ENCODE measurements at regions not wholly inside any gene's neighbourhood (a gene's known extent, or its start where the extent isn't known, plus 50 kb on each side); places are given as distances from the start of the nearest gene placed in this dataset.
"Not testable (repeated sequence)": the region's sequence is repeated elsewhere in the genome, so short reads cannot be mapped to it uniquely, and the experiment has no call there.

DNA sequence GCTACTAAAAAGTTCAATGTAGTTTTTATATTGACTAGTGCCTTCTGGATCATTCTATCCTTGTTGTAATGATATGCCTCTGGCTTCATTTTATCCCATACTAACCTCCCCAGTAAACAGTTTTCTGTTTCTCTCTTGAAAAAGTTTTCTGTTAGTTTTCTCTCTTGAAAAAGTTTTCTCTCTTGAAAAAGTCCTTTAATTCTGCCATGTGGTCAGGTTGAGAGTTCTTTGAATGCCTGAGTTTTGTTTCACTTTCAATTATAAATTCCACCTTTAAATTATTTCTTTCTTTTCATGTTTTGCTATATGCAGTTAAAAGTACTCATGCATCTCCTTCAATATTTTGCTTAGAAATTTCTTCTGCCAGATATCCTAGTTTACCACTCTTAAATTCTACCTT is 1139.6 kb downstream of the STPG2 start:
- no peak for DNase-seq

DNA sequence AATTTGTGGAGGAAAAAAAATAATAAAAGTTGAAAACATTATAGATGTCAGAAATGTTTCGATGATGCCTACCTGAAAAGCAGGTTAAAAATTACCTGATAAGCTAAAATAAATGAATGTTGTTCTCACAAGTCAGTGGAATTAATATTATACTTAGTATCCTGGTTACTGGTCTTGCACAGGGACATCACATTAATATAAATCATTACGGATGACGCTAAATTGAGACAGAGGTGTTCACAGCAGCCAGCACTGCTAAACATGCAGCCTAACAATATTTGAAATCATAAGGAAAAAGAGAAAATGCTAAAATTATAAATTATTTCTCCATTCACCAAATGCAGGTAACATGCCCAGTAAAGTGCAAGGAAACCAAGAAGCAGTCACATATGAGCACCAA is 1130.0 kb downstream of the STPG2 start:
- no peak for DNase-seq

DNA sequence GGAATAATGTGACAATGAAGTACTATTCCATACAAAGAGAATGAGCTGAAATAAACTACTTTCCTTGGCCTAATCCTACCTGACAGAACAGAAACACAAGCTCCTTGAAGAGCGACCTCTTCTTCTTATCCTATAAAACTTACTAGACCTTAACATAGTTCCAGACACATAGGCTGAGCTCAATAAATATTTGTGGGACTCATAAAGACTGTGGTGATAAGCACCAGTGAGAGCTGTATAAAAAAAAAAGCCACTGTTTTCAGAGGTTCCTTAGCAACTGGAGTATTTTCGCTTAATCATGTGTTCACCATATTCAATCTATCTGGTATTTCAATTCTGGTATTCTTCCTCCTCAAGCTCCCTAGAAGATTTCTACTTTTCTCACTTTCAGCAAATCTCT is 1129.6 kb downstream of the STPG2 start:
- no peak for DNase-seq

DNA sequence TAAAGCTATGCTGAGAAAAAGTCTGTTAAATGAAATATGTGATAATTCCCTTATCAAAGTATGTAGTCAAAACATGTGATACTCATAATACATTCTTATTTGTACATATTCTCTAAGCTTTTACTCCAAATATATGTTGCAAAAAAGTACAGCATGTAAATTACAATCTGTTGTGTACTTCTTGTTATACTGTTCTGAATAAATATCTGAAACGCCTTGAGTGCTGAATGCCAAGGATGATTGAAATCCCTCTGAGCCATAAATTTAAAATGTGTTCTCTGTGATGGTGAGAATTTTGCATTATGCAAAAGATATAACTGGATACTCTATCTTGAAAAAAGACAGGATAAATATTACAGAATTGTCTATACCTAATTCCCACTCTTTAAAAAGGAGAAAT is 1128.0 kb downstream of the STPG2 start:
- DNase-seq = no peak

DNA sequence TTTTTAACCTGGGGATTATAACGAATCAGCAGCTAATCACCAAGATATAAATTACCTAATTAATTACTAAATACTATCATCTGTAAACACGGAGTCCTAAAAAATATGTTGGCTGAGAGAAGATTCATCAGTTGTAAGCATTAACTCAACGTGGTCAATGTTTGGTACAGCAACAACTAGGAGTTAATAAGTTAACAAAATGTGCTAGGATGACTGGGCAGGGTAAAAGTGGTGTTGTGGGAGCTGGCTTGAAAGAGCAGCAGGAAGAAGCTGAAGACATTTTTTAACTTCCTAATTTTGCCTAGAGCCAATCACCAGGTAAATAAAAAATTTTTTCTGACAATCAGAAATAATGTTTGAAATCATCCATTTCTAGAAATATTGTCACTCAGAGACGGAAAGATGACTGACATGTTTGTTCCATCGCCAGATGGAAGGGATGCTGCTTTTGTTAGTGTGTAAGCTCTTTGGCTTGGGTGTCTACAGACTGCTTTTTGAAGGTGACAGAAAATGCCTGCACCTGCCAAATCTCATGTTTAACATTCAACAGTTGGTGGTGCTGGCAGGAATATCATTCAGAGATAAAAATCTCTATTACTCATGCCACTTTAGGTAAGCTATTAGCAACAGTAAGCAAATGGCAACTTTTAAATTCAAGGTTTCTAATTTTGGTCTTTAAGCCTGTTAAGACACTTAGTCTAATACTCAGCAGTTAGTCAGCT is 1126.9 kb downstream of the STPG2 start:
- DNase-seq = no peak

DNA sequence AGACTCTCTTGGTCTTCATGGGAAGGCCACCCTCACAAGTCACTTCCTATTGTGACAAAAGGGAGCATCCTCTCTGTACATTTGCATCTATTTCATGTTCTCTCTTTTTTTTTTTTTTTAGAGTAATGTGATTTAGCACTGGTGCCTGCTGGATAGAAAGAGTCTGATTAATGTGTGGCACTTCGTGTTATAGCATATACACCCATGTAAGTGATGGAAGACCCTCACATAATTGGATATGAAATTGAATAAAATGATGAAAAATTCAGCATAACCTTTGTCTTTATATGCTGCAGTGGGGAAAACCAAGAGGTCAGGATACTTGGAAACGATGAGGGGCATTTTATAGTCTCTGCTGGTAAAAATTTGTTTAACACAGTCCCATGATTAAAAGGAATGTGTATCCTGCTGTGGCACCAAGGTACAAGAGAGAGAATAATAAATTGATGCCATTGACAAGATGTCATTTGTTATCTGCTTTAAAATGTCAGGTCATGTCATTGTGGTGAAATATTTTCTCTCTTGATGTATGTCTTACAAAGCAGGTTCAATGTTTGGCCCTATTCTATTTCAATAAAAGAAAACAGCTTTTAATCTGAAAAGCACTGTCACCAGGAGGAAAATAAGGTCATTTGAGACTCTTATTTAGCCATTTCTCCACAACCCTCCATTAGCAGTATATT is 1115.4 kb downstream of the STPG2 start:
- no peak for DNase-seq

DNA sequence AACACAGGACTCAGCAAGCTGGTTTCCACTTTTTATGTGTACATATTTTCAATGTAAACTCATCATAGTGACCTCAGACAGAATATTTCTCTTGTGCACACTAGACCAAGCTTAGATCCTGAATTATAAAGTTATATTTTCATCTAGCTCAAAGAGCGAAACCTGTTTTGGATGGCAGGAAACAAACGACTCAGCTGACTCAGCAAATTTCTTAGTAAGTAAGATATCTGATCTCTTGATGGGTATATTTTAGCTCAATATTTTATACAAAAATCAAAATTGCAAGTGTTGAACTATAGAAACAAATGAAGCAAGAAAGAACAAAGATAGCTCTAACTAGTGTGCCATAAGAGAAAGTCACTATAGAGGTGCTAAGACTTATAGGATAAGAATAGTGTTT is 1114.5 kb downstream of the STPG2 start:
- no peak for DNase-seq

DNA sequence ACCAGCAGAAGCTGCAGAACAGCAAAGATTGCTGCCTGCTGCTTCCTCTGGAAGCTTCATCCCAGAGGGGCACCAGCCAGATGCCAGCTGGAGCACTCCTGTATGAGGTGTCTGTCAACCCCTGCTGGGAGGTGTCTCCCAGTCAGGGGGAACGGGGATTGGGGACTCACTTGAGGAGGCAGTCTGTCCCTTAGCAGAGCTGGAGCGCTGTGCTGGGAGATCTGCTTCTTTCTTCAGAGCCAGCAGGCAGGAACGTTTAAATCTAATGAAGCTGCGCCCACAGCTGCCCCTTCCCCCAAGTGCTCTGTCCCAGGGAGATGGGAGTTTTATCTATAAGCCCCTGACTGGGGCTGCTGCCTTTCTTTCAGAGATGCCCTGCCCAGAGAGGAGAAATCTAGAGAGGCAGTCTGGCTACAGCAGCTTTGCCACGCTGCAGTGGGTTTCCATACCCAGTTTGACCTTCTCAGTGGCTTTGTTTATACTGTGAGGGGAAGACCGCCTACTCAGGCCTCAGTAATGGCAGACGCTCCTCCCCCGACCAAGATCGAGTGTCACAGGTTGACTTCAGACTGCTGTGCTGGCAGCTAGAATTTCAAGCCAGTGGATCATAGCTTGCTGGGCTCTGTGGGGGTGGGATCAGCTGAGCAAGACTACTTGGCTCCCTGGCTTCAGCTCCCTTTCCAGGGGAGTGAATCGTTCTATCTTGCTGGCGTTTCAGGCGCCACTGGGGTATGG is 1105.7 kb downstream of the STPG2 start:
- DNase-seq = not testable (repeated sequence)

DNA sequence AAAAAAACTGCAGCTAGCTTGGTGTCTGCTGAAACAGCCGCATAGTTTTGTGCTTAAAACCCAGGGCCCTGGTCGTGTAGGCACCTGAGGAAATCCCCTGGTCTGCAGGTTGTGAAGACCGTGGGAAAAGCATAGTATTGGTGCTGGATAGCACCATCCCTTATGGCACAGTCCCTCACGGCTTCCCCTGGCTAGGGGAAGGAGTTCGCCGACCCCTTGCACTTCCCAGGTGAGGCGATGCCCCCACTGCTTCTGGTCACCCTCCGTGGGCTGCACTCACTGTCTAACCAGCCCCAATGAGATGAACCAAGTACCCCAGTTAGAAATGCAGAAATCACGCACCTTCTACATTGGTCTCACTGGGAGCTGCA is 1105.1 kb downstream of the STPG2 start:
- no peak for DNase-seq

DNA sequence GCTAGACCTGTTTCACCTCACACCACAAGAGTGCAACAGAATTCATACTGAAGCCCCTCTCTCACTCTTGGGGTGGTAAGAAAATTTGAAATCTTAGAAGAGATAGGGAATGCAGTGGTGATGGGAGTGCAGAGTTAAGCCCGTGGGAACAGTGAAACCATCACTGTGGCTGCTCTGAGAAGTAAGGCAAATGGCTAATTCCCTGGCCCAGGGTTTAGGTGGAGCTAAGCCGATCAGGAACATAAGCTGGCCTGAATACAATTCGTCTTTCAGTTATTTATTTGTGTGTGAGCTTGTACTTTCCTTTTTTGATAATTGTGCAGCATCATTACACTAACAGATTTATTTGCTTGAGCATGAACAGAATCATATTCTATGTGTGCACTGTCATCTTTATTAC is 1070.6 kb downstream of the STPG2 start:
- DNase-seq = no peak

DNA sequence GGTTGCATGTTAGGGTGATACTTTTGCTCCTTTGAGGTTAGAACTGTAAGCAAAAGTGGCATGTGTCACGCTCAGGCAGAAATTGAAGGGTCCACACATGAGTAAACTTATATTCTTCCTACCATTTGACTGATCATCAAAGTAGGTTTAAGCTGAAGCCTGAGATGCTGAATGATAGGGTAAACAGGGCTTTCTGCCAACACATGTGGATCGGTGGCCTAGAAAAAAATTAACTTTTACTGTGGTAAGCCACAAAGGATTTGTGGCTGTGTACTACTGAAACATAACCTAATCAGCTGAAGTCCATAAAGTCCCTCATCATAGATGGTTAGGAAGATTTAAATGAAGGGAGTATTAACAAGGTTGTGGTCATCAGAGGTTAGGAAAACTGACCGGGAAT is 1070.1 kb downstream of the STPG2 start:
- no peak for DNase-seq

DNA sequence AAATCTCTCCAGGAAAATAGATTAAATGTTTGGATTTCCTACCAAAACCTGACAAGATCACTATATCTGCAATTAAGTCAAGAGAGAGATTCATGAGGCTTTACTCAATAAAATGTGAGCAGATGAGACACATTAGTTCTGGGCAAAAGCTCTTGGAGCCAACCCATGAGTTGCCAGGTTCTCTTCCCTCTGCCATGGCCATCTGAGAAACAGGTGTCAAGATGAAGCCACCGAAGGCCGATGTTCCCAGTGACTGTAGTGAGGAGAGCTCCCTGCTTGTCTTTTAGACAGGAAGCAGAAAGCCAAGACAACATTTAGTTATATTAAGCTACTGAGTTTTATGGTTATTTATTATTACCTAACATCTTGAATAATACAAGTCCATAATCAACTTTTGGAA is 1068.7 kb downstream of the STPG2 start:
- DNase-seq = no peak

DNA sequence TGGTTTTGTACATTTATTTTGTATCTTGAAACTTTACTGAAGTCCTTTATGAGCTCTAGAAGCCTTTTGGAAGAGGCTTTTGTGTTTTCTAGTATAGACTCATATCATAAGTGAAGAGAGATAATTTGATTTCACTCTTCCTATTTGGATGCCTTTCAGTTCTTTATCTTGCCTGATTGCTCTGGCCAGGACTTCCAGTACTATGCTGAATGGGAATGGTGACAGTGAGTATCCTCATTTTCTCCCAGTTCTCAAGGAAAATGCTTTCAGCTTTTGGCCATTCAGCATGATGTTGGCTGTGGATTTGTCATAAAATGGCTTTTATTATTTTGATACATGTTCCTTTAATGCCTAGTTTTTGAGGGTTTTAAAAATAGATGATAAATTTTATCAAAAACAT is 1061.3 kb downstream of the STPG2 start:
- no peak for DNase-seq

DNA sequence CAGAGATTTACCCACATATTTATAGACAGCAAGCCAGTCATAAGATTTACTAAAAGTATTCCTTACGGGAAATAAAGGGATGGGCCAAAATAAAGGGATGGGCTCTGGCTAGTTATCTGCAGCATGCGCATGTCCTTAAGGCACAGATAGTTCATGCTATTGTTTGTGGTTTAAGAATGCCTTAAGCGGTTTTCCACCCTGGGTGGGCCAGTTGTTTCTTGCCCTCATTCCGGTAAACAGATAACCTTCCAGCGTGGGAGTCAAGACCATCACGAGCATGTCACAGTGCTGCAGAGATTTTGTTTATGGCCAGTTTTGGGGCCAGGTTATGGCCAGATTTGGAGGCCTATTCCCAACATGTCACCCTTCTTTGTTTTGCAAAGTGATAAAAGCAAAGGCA is 1046.2 kb downstream of the STPG2 start:
- not testable (repeated sequence) for DNase-seq

DNA sequence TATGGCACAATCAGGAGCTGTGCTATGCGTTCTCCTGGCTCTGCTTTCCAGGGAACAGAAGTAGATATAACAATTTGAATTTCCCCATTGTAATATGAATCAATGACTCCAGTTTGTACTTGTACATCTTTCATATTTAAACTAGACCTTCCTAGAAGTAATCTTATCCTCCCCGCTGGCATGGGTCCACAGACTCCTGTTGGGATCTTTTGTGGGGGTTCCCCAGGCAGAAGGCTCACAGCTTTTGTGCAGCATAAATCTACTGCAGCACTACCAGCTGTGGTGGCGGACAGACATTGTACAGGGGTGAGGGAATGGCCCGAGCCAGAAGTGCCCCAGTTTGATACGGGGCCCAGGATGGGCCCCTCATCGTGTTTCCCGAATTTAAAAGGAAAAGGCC is 1042.1 kb downstream of the STPG2 start:
- not testable (repeated sequence) for DNase-seq

DNA sequence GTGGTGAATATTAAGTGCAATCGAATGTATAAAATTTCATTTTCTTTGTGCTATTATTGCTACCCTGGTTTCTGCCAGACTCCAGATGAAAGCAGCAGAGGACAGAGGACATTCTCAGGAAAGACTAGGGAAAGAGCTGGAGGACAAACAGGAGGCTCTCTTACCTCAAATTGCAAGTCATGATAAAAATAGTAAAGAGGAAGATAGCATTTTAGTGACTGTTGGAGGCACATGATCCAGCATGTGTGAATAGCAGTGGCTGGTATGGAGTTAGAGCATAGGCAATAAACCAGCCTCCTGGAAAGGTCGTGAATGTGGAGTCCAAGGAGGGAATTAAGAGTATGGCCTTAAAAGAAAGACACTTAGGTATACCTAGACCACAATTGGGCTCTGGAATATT is 1040.0 kb downstream of the STPG2 start:
- no peak for DNase-seq

DNA sequence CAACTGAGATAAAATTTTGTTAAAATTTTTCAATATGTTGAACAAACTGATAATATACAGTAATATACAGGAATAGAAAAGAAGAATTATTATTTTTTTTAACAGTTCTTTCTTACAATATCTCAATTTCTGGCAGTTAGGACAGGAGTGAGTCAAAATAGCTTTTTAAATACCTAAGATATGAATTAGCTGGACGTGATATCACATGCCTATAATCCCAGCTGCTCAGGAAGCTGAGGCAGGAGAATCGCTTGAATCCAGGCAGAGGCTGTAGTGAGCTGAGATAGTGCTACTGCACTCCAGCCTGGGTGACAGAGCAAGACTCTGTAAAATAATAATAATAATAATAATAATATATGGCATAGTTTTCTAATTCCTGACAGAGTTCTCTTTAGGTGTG is 1039.3 kb downstream of the STPG2 start:
- no peak for DNase-seq

DNA sequence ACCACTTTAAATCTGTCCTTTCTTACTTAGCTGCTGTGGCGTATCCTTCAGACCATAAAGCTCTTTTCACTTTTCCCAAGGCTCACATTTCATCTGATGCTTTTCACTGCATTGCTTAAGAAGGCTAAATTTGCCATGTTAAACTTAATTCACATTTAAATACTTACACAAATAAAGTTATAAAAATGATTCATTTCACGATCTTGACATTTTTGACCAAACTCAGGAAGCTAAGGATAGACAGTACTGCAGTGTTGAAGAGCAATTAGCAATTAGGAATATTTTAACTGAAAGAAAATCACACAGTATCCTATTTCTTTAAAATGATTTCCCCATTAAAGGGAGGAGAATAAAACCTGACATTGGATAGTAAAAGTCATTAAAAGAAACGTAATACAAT is 1038.6 kb downstream of the STPG2 start:
- no peak for DNase-seq

DNA sequence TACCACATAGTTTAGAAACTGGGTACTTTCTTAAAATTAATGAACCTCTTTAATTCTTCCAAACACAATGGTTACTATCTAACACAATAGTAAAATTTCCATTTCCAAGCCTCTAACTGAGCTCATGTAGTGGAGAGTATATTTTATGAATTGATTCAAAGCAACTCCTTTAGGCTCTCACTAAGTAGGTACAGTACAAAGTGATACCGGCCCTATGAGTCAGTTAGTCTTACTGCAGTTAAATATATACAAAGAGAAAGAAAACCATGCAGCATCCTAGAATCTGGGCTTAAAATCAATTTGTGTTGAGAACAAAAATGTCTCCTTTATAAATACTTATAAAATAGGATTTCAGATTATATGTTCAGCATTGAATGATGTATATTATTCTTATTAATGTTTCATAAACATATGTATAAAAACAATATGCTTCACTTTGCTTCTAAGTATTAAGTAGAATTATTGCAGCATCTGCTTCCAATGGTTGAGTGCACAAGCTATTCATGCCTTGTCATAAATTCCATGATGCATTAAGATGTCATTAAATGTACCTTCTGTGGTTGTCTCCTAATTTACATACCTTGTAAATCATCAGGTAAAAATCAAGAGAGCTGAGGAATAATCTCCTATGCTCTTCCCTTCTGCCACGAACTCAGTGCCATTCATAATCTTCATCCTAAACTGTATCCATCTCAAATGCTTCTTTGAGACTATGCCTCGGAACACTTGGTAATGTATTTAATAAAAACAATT is 1037.8 kb downstream of the STPG2 start:
- no peak for DNase-seq

DNA sequence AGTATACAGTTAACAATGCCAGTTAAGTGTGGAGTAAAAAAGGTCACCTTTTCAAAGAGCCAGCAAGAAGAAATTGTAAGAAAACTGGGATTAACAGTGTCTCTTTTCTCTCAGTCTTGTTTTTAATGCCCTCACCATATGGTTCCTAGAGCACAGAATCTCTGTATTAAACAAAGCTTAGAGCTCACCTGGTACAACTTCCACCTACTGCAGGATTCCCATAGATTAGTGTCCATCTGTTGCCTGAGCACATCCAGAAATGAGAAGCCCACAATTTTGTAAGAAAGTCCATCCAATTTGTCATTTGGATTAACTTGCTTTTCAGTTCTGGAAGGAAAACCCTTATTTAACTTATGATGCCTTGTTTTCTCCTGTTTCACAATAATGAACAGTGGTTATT is 1037.1 kb downstream of the STPG2 start:
- no peak for DNase-seq

DNA sequence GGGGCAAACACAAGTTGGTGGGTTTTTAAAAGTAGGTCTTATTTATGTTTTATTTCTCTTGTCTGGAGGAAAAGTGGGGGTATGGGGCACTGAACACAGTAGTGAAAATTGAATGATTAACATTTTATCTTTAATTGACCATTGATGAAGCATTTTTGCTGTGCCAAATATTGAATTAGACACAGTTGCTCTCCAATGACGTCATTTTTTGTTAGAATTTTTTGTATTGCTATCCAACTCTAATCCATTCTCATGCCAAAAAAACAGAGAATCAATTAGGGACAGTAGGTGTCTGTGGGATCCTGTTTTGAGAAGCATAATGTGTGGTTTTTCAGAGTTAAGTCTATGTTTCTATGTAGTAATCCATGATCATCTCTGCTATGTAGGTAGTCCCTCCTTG is 1032.8 kb downstream of the STPG2 start:
- no peak for DNase-seq

DNA sequence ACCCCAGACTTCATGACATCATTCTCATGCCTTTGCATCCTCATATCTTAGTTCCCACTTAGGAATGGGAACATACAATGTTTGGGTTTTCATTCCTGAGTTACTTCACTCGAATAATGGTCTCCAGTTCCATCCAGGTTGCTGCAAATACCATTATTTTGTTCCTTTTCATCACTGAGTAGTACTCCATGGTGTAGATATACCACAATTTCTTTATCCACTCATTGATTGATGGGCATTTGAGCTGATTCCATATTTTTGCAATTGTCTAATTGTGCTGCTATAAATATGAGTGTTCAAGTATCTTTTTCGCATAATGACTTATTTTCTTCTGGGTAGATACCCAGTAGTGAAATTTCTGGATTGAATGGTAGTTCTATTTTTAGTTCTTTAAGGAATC is 1026.8 kb downstream of the STPG2 start:
- DNase-seq = no peak

DNA sequence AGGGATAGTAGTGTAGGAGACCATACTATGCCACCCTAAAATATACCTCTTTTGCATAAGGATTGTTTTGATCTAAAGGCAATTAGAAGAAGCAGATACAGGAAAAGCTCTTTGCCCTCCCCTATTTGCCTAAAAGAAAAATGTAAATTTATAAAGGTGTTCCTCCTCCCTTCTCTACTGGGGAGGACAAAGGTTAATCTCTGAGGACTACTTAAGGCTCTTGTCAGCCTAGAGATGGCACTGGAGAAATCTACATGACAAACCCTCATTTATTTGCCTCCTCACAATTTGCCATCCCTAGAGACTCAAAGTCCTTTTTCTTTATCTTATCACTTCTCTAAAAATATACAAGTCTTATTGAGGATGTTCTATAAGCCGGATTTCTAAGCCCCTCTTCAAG is 1021.8 kb downstream of the STPG2 start:
- DNase-seq = no peak

DNA sequence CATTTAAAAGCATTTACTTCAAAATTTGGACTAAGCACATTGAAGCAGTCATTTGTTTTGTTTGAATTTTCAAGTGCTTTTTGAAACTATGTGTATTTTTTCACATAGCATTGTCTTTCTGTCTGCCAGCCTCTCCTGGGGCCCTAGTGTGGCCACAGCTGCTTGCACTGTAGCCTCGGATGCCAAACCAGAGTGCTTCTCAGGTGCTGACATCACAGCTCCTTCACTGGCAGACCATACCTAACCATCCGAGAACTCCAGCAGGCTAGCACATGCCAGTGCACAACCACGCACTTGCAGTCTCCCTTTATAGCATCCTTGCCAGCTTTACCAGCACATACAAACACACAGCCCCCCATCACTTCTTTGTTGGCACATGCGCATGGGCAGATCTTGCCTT is 1019.7 kb downstream of the STPG2 start:
- no peak for DNase-seq

All from activated T-cell treated with anti-CD3 and anti-CD28 coated beads, Interleukin-2, amount 50 U/mL, for 48 hours (primary cell).